ENCODE measurements at regions not wholly inside any gene's neighbourhood (a gene's known extent, or its start where the extent isn't known, plus 50 kb on each side); places are given as distances from the start of the nearest gene placed in this dataset.

GRCh38 chr12:25682421-25682820 lies 129.3 kb upstream of the LMNTD1 start:
- TF ChIP-seq EP300 (conservative IDR thresholded peaks at IDR 0.05; ENCODE audit: poor library complexity, severe bottlenecking) (no peak), RAD21 (conservative IDR thresholded peaks at IDR 0.05) (no peak), EZH2 (IDR thresholded peaks at IDR 0.05; ENCODE audit: borderline replicate concordance, insufficient read depth, low read length, poor library complexity, severe bottlenecking) (no peak), POLR2AphosphoS5 (IDR thresholded peaks at IDR 0.05) (no peak), MXI1 (conservative IDR thresholded peaks at IDR 0.05; ENCODE audit: poor library complexity, severe bottlenecking) (no peak), SMC3 (conservative IDR thresholded peaks at IDR 0.05; ENCODE audit: poor library complexity) (no peak)
- TF ChIP-seq, protein P1, sequence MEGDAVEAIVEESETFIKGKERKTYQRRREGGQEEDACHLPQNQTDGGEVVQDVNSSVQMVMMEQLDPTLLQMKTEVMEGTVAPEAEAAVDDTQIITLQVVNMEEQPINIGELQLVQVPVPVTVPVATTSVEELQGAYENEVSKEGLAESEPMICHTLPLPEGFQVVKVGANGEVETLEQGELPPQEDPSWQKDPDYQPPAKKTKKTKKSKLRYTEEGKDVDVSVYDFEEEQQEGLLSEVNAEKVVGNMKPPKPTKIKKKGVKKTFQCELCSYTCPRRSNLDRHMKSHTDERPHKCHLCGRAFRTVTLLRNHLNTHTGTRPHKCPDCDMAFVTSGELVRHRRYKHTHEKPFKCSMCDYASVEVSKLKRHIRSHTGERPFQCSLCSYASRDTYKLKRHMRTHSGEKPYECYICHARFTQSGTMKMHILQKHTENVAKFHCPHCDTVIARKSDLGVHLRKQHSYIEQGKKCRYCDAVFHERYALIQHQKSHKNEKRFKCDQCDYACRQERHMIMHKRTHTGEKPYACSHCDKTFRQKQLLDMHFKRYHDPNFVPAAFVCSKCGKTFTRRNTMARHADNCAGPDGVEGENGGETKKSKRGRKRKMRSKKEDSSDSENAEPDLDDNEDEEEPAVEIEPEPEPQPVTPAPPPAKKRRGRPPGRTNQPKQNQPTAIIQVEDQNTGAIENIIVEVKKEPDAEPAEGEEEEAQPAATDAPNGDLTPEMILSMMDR (IDR thresholded peaks at IDR 0.05; ENCODE audit: poor library complexity, severe bottlenecking) = no peak
- TF ChIP-seq, protein P2, sequence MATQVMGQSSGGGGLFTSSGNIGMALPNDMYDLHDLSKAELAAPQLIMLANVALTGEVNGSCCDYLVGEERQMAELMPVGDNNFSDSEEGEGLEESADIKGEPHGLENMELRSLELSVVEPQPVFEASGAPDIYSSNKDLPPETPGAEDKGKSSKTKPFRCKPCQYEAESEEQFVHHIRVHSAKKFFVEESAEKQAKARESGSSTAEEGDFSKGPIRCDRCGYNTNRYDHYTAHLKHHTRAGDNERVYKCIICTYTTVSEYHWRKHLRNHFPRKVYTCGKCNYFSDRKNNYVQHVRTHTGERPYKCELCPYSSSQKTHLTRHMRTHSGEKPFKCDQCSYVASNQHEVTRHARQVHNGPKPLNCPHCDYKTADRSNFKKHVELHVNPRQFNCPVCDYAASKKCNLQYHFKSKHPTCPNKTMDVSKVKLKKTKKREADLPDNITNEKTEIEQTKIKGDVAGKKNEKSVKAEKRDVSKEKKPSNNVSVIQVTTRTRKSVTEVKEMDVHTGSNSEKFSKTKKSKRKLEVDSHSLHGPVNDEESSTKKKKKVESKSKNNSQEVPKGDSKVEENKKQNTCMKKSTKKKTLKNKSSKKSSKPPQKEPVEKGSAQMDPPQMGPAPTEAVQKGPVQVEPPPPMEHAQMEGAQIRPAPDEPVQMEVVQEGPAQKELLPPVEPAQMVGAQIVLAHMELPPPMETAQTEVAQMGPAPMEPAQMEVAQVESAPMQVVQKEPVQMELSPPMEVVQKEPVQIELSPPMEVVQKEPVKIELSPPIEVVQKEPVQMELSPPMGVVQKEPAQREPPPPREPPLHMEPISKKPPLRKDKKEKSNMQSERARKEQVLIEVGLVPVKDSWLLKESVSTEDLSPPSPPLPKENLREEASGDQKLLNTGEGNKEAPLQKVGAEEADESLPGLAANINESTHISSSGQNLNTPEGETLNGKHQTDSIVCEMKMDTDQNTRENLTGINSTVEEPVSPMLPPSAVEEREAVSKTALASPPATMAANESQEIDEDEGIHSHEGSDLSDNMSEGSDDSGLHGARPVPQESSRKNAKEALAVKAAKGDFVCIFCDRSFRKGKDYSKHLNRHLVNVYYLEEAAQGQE (IDR thresholded peaks at IDR 0.05; ENCODE audit: borderline replicate concordance) = no peak

All from neural cell (in vitro differentiated cells).